ENCODE measurements at regions not wholly inside any gene's neighbourhood (a gene's known extent, or its start where the extent isn't known, plus 50 kb on each side); places are given as distances from the start of the nearest gene placed in this dataset.

GRCh38 chr13:90535421-90535820 lies 812.1 kb upstream of the MIR17HG start:
- no peaks in the 10 kb centered on the region for H3K36me3 ChIP-seq (ENCODE audit: insufficient read depth, low read length)
- H3K4me2 ChIP-seq (ENCODE audit: low read depth, low read length, poor library complexity, severe bottlenecking), result no peak overlapping the region
- H3K27me3 ChIP-seq (ENCODE audit: low read length), result no peaks in the 10 kb centered on the region
- no peaks in the 10 kb centered on the region for H4K20me1 ChIP-seq (ENCODE audit: insufficient read depth, low read depth, low read length)
- no peaks in the 10 kb centered on the region for H3K79me2 ChIP-seq (ENCODE audit: low read length)
- no peak for DNase-seq
- H3K9ac ChIP-seq (ENCODE audit: low read length), result no peak overlapping the region
- H3K4me3 ChIP-seq (ENCODE audit: low read length), result no peak overlapping the region
- H2AFZ ChIP-seq (ENCODE audit: low read length), result no peak overlapping the region
- H3K27ac ChIP-seq (ENCODE audit: low read length), result no peak overlapping the region
- H3K4me1 ChIP-seq (ENCODE audit: low read length), result no peaks in the 10 kb centered on the region
- no peaks in the 10 kb centered on the region for H3K9me2 ChIP-seq (replicated peaks; ENCODE audit: insufficient read depth, low read length)
- H3K9me3 ChIP-seq (ENCODE audit: low read length), result no peaks in the 10 kb centered on the region; the same call in 1 of the 2 replicates

GRCh38 chr13:90538063-90538462 lies 809.4 kb upstream of the MIR17HG start:
- Histone ChIP-seq H3K4me1 (ENCODE audit: low read length) (no peaks in the 10 kb centered on the region), H3K36me3 (ENCODE audit: insufficient read depth, low read length) (no peaks in the 10 kb centered on the region), H4K20me1 (ENCODE audit: insufficient read depth, low read depth, low read length) (no peaks in the 10 kb centered on the region), H3K27ac (ENCODE audit: low read length) (no peak overlapping the region), H3K27me3 (ENCODE audit: low read length) (no peaks in the 10 kb centered on the region), H3K9ac (ENCODE audit: low read length) (no peak overlapping the region), H3K9me3 (ENCODE audit: low read length) (no peaks in the 10 kb centered on the region; the same call in 1 of the 2 replicates), H3K4me3 (ENCODE audit: low read length) (no peak overlapping the region), H3K4me2 (ENCODE audit: low read depth, low read length, poor library complexity, severe bottlenecking) (no peak overlapping the region), H2AFZ (ENCODE audit: low read length) (no peak overlapping the region), H3K79me2 (ENCODE audit: low read length) (no peaks in the 10 kb centered on the region), H3K9me2 (replicated peaks; ENCODE audit: insufficient read depth, low read length) (no peaks in the 10 kb centered on the region)
- DNase-seq, result no peak

DNA sequence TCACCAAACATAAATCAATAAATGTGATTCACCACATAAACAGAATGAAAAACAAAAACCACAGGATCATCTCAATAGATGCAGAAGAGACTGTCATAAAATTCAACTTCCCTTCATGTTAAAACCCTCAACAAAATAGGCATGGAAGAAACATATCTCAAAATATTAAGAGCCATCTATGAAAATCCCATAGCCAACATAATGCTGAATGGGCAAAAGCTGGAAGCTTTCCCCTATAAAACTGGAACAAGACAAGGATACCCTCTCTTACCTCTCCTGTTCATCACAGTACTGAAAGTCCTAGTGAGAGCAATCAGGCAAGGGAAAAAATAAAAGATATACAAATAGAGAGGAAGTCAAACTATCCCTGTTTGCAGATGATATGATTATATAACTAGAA lies 806.1 kb upstream of the MIR17HG start:
- no peaks in the 10 kb centered on the region for H3K79me2 ChIP-seq (ENCODE audit: low read length)
- H3K9me3 ChIP-seq (ENCODE audit: low read length), result no peaks in the 10 kb centered on the region; the same call in 1 of the 2 replicates
- H3K4me1 ChIP-seq (ENCODE audit: low read length), result no peaks in the 10 kb centered on the region
- no peaks in the 10 kb centered on the region for H4K20me1 ChIP-seq (ENCODE audit: insufficient read depth, low read depth, low read length)
- no peak overlapping the region for H3K4me3 ChIP-seq (ENCODE audit: low read length)
- H3K36me3 ChIP-seq (ENCODE audit: insufficient read depth, low read length), result no peaks in the 10 kb centered on the region
- no peak overlapping the region for H3K27ac ChIP-seq (ENCODE audit: low read length)
- H3K4me2 ChIP-seq (ENCODE audit: low read depth, low read length, poor library complexity, severe bottlenecking), result no peak overlapping the region
- H3K9me2 ChIP-seq (replicated peaks; ENCODE audit: insufficient read depth, low read length), result no peaks in the 10 kb centered on the region
- no peak overlapping the region for H2AFZ ChIP-seq (ENCODE audit: low read length)
- H3K27me3 ChIP-seq (ENCODE audit: low read length), result no peaks in the 10 kb centered on the region
- H3K9ac ChIP-seq (ENCODE audit: low read length), result no peak overlapping the region
- DNase-seq, result no peak

- no peak overlapping the region for H3K9ac ChIP-seq (ENCODE audit: low read length)
- no peaks in the 10 kb centered on the region for H3K9me2 ChIP-seq (replicated peaks; ENCODE audit: insufficient read depth, low read length)
- H3K79me2 ChIP-seq (ENCODE audit: low read length), result no peaks in the 10 kb centered on the region
- H3K36me3 ChIP-seq (ENCODE audit: insufficient read depth, low read length), result no peaks in the 10 kb centered on the region
- H3K27ac ChIP-seq (ENCODE audit: low read length), result no peak overlapping the region
- H3K4me1 ChIP-seq (ENCODE audit: low read length), result no peaks in the 10 kb centered on the region
- no peak overlapping the region for H3K4me2 ChIP-seq (ENCODE audit: low read depth, low read length, poor library complexity, severe bottlenecking)
- no peaks in the 10 kb centered on the region for H4K20me1 ChIP-seq (ENCODE audit: insufficient read depth, low read depth, low read length)
- H2AFZ ChIP-seq (ENCODE audit: low read length), result no peak overlapping the region
- DNase-seq, result no peak
- H3K9me3 ChIP-seq (ENCODE audit: low read length), result peaks cover 3% of the 10 kb centered on the region; the same call in 1 of the 2 replicates
- no peaks in the 10 kb centered on the region for H3K27me3 ChIP-seq (ENCODE audit: low read length)
- H3K4me3 ChIP-seq (ENCODE audit: low read length), result no peak overlapping the region
These were observed 804.5 kb upstream of the MIR17HG start for GRCh38 chr13:90542959-90543505.

- Histone ChIP-seq H3K27me3 (ENCODE audit: low read length) (no peaks in the 10 kb centered on the region), H4K20me1 (ENCODE audit: insufficient read depth, low read depth, low read length) (no peaks in the 10 kb centered on the region), H3K4me2 (ENCODE audit: low read depth, low read length, poor library complexity, severe bottlenecking) (no peak overlapping the region), H3K27ac (ENCODE audit: low read length) (no peak overlapping the region), H3K36me3 (ENCODE audit: insufficient read depth, low read length) (no peaks in the 10 kb centered on the region), H3K9me2 (replicated peaks; ENCODE audit: insufficient read depth, low read length) (no peaks in the 10 kb centered on the region), H3K4me3 (ENCODE audit: low read length) (no peak overlapping the region), H3K79me2 (ENCODE audit: low read length) (no peaks in the 10 kb centered on the region), H3K9ac (ENCODE audit: low read length) (no peak overlapping the region), H3K9me3 (ENCODE audit: low read length) (peaks cover 3% of the 10 kb centered on the region; the same call in 1 of the 2 replicates), H2AFZ (ENCODE audit: low read length) (no peak overlapping the region), H3K4me1 (ENCODE audit: low read length) (no peaks in the 10 kb centered on the region)
- no peak for DNase-seq
These were observed 802.2 kb upstream of the MIR17HG start for GRCh38 chr13:90545070-90545840.

GRCh38 chr13:90547272-90547790 lies 800.2 kb upstream of the MIR17HG start:
- H3K4me2 ChIP-seq (ENCODE audit: low read depth, low read length, poor library complexity, severe bottlenecking), result no peak overlapping the region
- no peak overlapping the region for H3K9ac ChIP-seq (ENCODE audit: low read length)
- no peaks in the 10 kb centered on the region for H4K20me1 ChIP-seq (ENCODE audit: insufficient read depth, low read depth, low read length)
- H3K4me3 ChIP-seq (ENCODE audit: low read length), result no peak overlapping the region
- H3K27me3 ChIP-seq (ENCODE audit: low read length), result no peaks in the 10 kb centered on the region
- H3K79me2 ChIP-seq (ENCODE audit: low read length), result no peaks in the 10 kb centered on the region
- H3K9me3 ChIP-seq (ENCODE audit: low read length), result peaks cover 3% of the 10 kb centered on the region; the same call in 1 of the 2 replicates
- no peak overlapping the region for H2AFZ ChIP-seq (ENCODE audit: low read length)
- no peaks in the 10 kb centered on the region for H3K9me2 ChIP-seq (replicated peaks; ENCODE audit: insufficient read depth, low read length)
- no peak overlapping the region for H3K27ac ChIP-seq (ENCODE audit: low read length)
- no peaks in the 10 kb centered on the region for H3K4me1 ChIP-seq (ENCODE audit: low read length)
- H3K36me3 ChIP-seq (ENCODE audit: insufficient read depth, low read length), result no peaks in the 10 kb centered on the region
- DNase-seq, result no peak

DNA sequence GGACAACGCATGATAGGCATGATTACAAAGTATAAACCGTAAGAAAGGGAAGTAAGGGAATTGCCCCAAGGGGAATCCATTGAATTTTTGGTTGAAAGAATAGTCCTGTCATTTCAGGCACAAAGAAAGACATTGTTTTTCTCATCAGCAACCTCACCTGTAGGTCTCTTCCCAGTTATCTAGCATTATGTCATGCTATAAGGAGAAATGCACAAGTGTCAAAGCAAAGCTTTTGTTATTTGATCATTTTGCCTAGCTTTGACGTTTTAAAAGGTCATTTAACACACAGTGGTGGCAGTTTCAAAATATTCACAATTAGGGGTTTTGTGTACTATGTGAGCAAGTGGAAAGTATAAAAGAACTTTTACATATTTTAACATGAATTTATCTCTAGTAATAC lies 796.2 kb upstream of the MIR17HG start:
- Histone ChIP-seq H3K79me2 (ENCODE audit: low read length) (no peaks in the 10 kb centered on the region), H3K9me3 (ENCODE audit: low read length) (peaks cover 3% of the 10 kb centered on the region; the same call in 1 of the 2 replicates), H3K9me2 (replicated peaks; ENCODE audit: insufficient read depth, low read length) (no peaks in the 10 kb centered on the region), H4K20me1 (ENCODE audit: insufficient read depth, low read depth, low read length) (no peaks in the 10 kb centered on the region), H3K4me3 (ENCODE audit: low read length) (no peak overlapping the region), H3K4me2 (ENCODE audit: low read depth, low read length, poor library complexity, severe bottlenecking) (no peak overlapping the region), H3K36me3 (ENCODE audit: insufficient read depth, low read length) (no peaks in the 10 kb centered on the region), H3K9ac (ENCODE audit: low read length) (no peak overlapping the region), H2AFZ (ENCODE audit: low read length) (no peak overlapping the region), H3K27me3 (ENCODE audit: low read length) (0 out of 2 replicates have a peak, but pooled peaks cover 2% of the 10 kb centered on the region), H3K4me1 (ENCODE audit: low read length) (no peaks in the 10 kb centered on the region), H3K27ac (ENCODE audit: low read length) (no peak overlapping the region)
- DNase-seq, result no peak

- Histone ChIP-seq H4K20me1 (ENCODE audit: insufficient read depth, low read depth, low read length) (no peaks in the 10 kb centered on the region), H3K27me3 (ENCODE audit: low read length) (0 out of 2 replicates have a peak, but pooled peaks cover 2% of the 10 kb centered on the region), H3K4me3 (ENCODE audit: low read length) (no peak overlapping the region), H3K27ac (ENCODE audit: low read length) (no peak overlapping the region), H3K79me2 (ENCODE audit: low read length) (no peaks in the 10 kb centered on the region), H3K9me3 (ENCODE audit: low read length) (peaks cover under 1% of the 10 kb centered on the region; the same call in 1 of the 2 replicates), H3K4me2 (ENCODE audit: low read depth, low read length, poor library complexity, severe bottlenecking) (no peak overlapping the region), H3K4me1 (ENCODE audit: low read length) (no peaks in the 10 kb centered on the region), H3K36me3 (ENCODE audit: insufficient read depth, low read length) (no peaks in the 10 kb centered on the region), H2AFZ (ENCODE audit: low read length) (no peak overlapping the region), H3K9ac (ENCODE audit: low read length) (no peak overlapping the region), H3K9me2 (replicated peaks; ENCODE audit: insufficient read depth, low read length) (no peaks in the 10 kb centered on the region)
- DNase-seq, result no peak
These were observed 794.8 kb upstream of the MIR17HG start for GRCh38 chr13:90552702-90553101.
